ENCODE measurements at regions not wholly inside any gene's neighbourhood (a gene's known extent, or its start where the extent isn't known, plus 50 kb on each side); places are given as distances from the start of the nearest gene placed in this dataset.

- TF ChIP-seq, protein P1, sequence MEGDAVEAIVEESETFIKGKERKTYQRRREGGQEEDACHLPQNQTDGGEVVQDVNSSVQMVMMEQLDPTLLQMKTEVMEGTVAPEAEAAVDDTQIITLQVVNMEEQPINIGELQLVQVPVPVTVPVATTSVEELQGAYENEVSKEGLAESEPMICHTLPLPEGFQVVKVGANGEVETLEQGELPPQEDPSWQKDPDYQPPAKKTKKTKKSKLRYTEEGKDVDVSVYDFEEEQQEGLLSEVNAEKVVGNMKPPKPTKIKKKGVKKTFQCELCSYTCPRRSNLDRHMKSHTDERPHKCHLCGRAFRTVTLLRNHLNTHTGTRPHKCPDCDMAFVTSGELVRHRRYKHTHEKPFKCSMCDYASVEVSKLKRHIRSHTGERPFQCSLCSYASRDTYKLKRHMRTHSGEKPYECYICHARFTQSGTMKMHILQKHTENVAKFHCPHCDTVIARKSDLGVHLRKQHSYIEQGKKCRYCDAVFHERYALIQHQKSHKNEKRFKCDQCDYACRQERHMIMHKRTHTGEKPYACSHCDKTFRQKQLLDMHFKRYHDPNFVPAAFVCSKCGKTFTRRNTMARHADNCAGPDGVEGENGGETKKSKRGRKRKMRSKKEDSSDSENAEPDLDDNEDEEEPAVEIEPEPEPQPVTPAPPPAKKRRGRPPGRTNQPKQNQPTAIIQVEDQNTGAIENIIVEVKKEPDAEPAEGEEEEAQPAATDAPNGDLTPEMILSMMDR (IDR thresholded peaks at IDR 0.05), result no peak
- Histone ChIP-seq H3K36me3 (ENCODE audit: control insufficient read depth, insufficient read depth, low read length) (no peaks in the 10 kb centered on the region), H3K9me3 (ENCODE audit: control insufficient read depth, low read length) (no peaks in the 10 kb centered on the region), H2AFZ (no peak overlapping the region), H3K27me3 (ENCODE audit: control insufficient read depth, insufficient read depth, low read length) (no peaks in the 10 kb centered on the region), H3K4me3 (ENCODE audit: low read depth, low read length) (no peak overlapping the region), H3K79me2 (no peaks in the 10 kb centered on the region), H3K4me2 (ENCODE audit: low read length) (no peak overlapping the region), H3K9ac (no peak overlapping the region), H3K27ac (no peak overlapping the region), H3K4me1 (no peaks in the 10 kb centered on the region)
Measured at GRCh38 chr16:86919578-86920305, 341.4 kb downstream of the FOXL1 start.

- no peaks in the 10 kb centered on the region for H3K9me3 ChIP-seq (ENCODE audit: control insufficient read depth, low read length)
- no peaks in the 10 kb centered on the region for H3K4me1 ChIP-seq
- H3K4me3 ChIP-seq (ENCODE audit: low read depth, low read length), result no peak overlapping the region
- no peak overlapping the region for H3K4me2 ChIP-seq (ENCODE audit: low read length)
- H3K79me2 ChIP-seq, result no peaks in the 10 kb centered on the region
- TF ChIP-seq, protein P1 (IDR thresholded peaks at IDR 0.05), result no peak
- H3K36me3 ChIP-seq (ENCODE audit: control insufficient read depth, insufficient read depth, low read length), result no peaks in the 10 kb centered on the region
- H2AFZ ChIP-seq, result no peak overlapping the region
- H3K27ac ChIP-seq, result no peak overlapping the region
- H3K9ac ChIP-seq, result no peak overlapping the region
- H3K27me3 ChIP-seq (ENCODE audit: control insufficient read depth, insufficient read depth, low read length), result no peaks in the 10 kb centered on the region
Measured at GRCh38 chr16:86921289-86921688, 342.9 kb downstream of the FOXL1 start.

GRCh38 chr16:86922311-86922710 lies 344.0 kb downstream of the FOXL1 start:
- Histone ChIP-seq H3K36me3 (ENCODE audit: control insufficient read depth, insufficient read depth, low read length) (no peaks in the 10 kb centered on the region), H3K27me3 (ENCODE audit: control insufficient read depth, insufficient read depth, low read length) (no peaks in the 10 kb centered on the region), H3K79me2 (no peaks in the 10 kb centered on the region), H2AFZ (no peak overlapping the region), H3K4me3 (ENCODE audit: low read depth, low read length) (no peak overlapping the region), H3K4me2 (ENCODE audit: low read length) (no peak overlapping the region), H3K4me1 (no peaks in the 10 kb centered on the region), H3K27ac (no peak overlapping the region), H3K9ac (no peak overlapping the region), H3K9me3 (ENCODE audit: control insufficient read depth, low read length) (no peaks in the 10 kb centered on the region)
- TF ChIP-seq, protein P1 (IDR thresholded peaks at IDR 0.05), result no peak

GRCh38 chr16:86923656-86924055 lies 345.3 kb downstream of the FOXL1 start:
- no peaks in the 10 kb centered on the region for H3K27me3 ChIP-seq (ENCODE audit: control insufficient read depth, insufficient read depth, low read length)
- no peaks in the 10 kb centered on the region for H3K9me3 ChIP-seq (ENCODE audit: control insufficient read depth, low read length)
- H3K4me2 ChIP-seq (ENCODE audit: low read length), result no peak overlapping the region
- no peak overlapping the region for H2AFZ ChIP-seq
- TF ChIP-seq, protein P1 (IDR thresholded peaks at IDR 0.05), result no peak
- no peak overlapping the region for H3K4me3 ChIP-seq (ENCODE audit: low read depth, low read length)
- H3K9ac ChIP-seq, result no peak overlapping the region
- H3K27ac ChIP-seq, result no peak overlapping the region
- H3K4me1 ChIP-seq, result no peaks in the 10 kb centered on the region
- H3K79me2 ChIP-seq, result no peaks in the 10 kb centered on the region
- H3K36me3 ChIP-seq (ENCODE audit: control insufficient read depth, insufficient read depth, low read length), result no peaks in the 10 kb centered on the region

GRCh38 chr16:86924537-86924936 lies 346.2 kb downstream of the FOXL1 start:
- Histone ChIP-seq H2AFZ (no peak overlapping the region), H3K27me3 (ENCODE audit: control insufficient read depth, insufficient read depth, low read length) (no peaks in the 10 kb centered on the region), H3K4me1 (no peaks in the 10 kb centered on the region), H3K9ac (no peak overlapping the region), H3K9me3 (ENCODE audit: control insufficient read depth, low read length) (no peaks in the 10 kb centered on the region), H3K79me2 (no peaks in the 10 kb centered on the region), H3K27ac (no peak overlapping the region), H3K4me3 (ENCODE audit: low read depth, low read length) (no peak overlapping the region), H3K4me2 (ENCODE audit: low read length) (no peak overlapping the region), H3K36me3 (ENCODE audit: control insufficient read depth, insufficient read depth, low read length) (no peaks in the 10 kb centered on the region)
- TF ChIP-seq, protein P1 (IDR thresholded peaks at IDR 0.05), result no peak
